ENCODE measurements at regions not wholly inside any gene's neighbourhood (a gene's known extent, or its start where the extent isn't known, plus 50 kb on each side); places are given as distances from the start of the nearest gene placed in this dataset.

- DNase-seq (ENCODE audit: low spot score) = no peak
Observed at GRCh38 chr3:177746337-177746933, 549.2 kb upstream of the TBL1XR1 start.

GRCh38 chr3:177749836-177750235, 552.6 kb upstream of the TBL1XR1 start:
- no peak for DNase-seq (ENCODE audit: low spot score)

GRCh38 chr3:177750436-177750835, 553.2 kb upstream of the TBL1XR1 start:
- no peak for DNase-seq (ENCODE audit: low spot score)

GRCh38 chr3:177751770-177752169, 554.5 kb upstream of the TBL1XR1 start:
- DNase-seq (ENCODE audit: low spot score) = no peak

GRCh38 chr3:177752831-177753230, 555.5 kb upstream of the TBL1XR1 start:
- DNase-seq (ENCODE audit: low spot score) = no peak

- no peak for DNase-seq (ENCODE audit: low spot score)
Observed at GRCh38 chr3:177753451-177754155, 556.3 kb upstream of the TBL1XR1 start.

- DNase-seq (ENCODE audit: low spot score) = no peak
Observed at GRCh38 chr3:177754508-177754921, 557.2 kb upstream of the TBL1XR1 start.

GRCh38 chr3:177758126-177758525, 560.8 kb upstream of the TBL1XR1 start:
- DNase-seq (ENCODE audit: low spot score) = no peak

- DNase-seq (ENCODE audit: low spot score) = no peak
Observed at GRCh38 chr3:177760803-177761202, 563.5 kb upstream of the TBL1XR1 start.

GRCh38 chr3:177764377-177764912, 567.2 kb upstream of the TBL1XR1 start:
- no peak for DNase-seq (ENCODE audit: low spot score)

- DNase-seq (ENCODE audit: low spot score) = no peak
Observed at GRCh38 chr3:177764933-177765332, 567.7 kb upstream of the TBL1XR1 start.

- no peak for DNase-seq (ENCODE audit: low spot score)
Observed at GRCh38 chr3:177770383-177771230, 573.3 kb upstream of the TBL1XR1 start.

GRCh38 chr3:177771780-177772179, 574.5 kb upstream of the TBL1XR1 start:
- no peak for DNase-seq (ENCODE audit: low spot score)

- no peak for DNase-seq (ENCODE audit: low spot score)
Observed at GRCh38 chr3:177772908-177773557, 575.8 kb upstream of the TBL1XR1 start.

GRCh38 chr3:177773717-177774116, 576.4 kb upstream of the TBL1XR1 start:
- DNase-seq (ENCODE audit: low spot score) = no peak

- DNase-seq (ENCODE audit: low spot score) = no peak
Observed at GRCh38 chr3:177776661-177777101, 579.4 kb upstream of the TBL1XR1 start.

- peak; percentile 3 for DNase-seq (ENCODE audit: low spot score)
Observed at GRCh38 chr3:177777699-177778098, 580.4 kb upstream of the TBL1XR1 start.

GRCh38 chr3:177778633-177779032, 581.4 kb upstream of the TBL1XR1 start:
- no peak for DNase-seq (ENCODE audit: low spot score)

GRCh38 chr3:177781686-177782161, 584.4 kb upstream of the TBL1XR1 start:
- DNase-seq (ENCODE audit: low spot score) = no peak

- no peak for DNase-seq (ENCODE audit: low spot score)
Observed at GRCh38 chr3:177783338-177783737, 586.1 kb upstream of the TBL1XR1 start.

GRCh38 chr3:177783767-177784166, 586.5 kb upstream of the TBL1XR1 start:
- no peak for DNase-seq (ENCODE audit: low spot score)
